GM23338 (cell line): ENCODE measurements at regions not wholly inside any gene's neighbourhood (a gene's known extent, or its start where the extent isn't known, plus 50 kb on each side); places are given as distances from the start of the nearest gene placed in this dataset.

ENCODE experiments used
- ATAC-seq: fragments of 200-7000 bp; cut with Tn5 transposase; 3 replicates; pipeline ENCODE4 v1.9.1; 2020
- DNase-seq: peaks from one replicate; pipeline ENCODE4 v3.0.0-alpha.2; 2015; ENCODE audit warnings: low spot score
- H2AFZ ChIP-seq: fragments of 200-600 bp; sonication (generic); 2 replicates; pipeline ENCODE4 v1.8.0; 2016; ENCODE audit warnings: antibody characterized with exemption, mild to moderate bottlenecking, moderate library complexity
- H3F3A ChIP-seq: fragments of 200-600 bp; sonication (generic); replicated peaks from 2 replicates; pipeline ENCODE4 v1.8.0; 2017; ENCODE audit warnings: antibody characterized with exemption, mixed run types, low read depth
- H3K27ac ChIP-seq: fragments of 200-600 bp; sonication (generic); 2 replicates; pipeline ENCODE4 v1.6.1; 2016; ENCODE audit warnings: low read depth
- H3K27me3 ChIP-seq: fragments of 200-600 bp; sonication (generic); 2 replicates; pipeline ENCODE4 v1.8.0; 2016; ENCODE audit warnings: mild to moderate bottlenecking, mixed run types, moderate library complexity; ENCODE audit not compliant: insufficient read depth
- H3K36me3 ChIP-seq: fragments of 200-600 bp; sonication (generic); 2 replicates; pipeline ENCODE4 v1.8.0; 2016; ENCODE audit warnings: mild to moderate bottlenecking; ENCODE audit not compliant: insufficient read depth
- H3K4me1 ChIP-seq: fragments of 200-600 bp; sonication (generic); 2 replicates; pipeline ENCODE4 v1.8.0; 2016; ENCODE audit warnings: mild to moderate bottlenecking, moderate library complexity; ENCODE audit not compliant: insufficient read depth
- H3K4me2 ChIP-seq: fragments of 200-600 bp; sonication (generic); 2 replicates; pipeline ENCODE4 v1.7.1; 2017; ENCODE audit warnings: mixed run types
- H3K4me3 ChIP-seq: fragments of 200-600 bp; sonication (generic); 2 replicates; pipeline ENCODE4 v1.6.1; 2016; ENCODE audit warnings: mixed run types
- H3K79me2 ChIP-seq: fragments of 200-600 bp; sonication (generic); replicated peaks from 2 replicates; pipeline ENCODE4 v1.8.0; 2017; ENCODE audit warnings: mild to moderate bottlenecking; ENCODE audit not compliant: insufficient read depth
- H3K9me2 ChIP-seq: fragments of 200-600 bp; sonication (generic); 2 replicates; pipeline ENCODE4 v1.8.0; 2017; ENCODE audit not compliant: insufficient read depth
- H4K20me1 ChIP-seq: fragments of 200-600 bp; sonication (generic); replicated peaks from 2 replicates; pipeline ENCODE4 v1.8.0; 2017; ENCODE audit warnings: mild to moderate bottlenecking; ENCODE audit not compliant: insufficient read depth
- H3K27ac Mint-ChIP-seq: 2 replicates; pipeline ENCODE4 v1.8.0; 2020; ENCODE audit warnings: inconsistent platforms, mild to moderate bottlenecking, moderate library complexity, mixed read lengths
- H3K27me3 Mint-ChIP-seq: 3 replicates; pipeline ENCODE4 v1.8.0; 2022; ENCODE audit warnings: low read depth, mild to moderate bottlenecking, moderate library complexity, mixed read lengths, inconsistent platforms; ENCODE audit not compliant: insufficient read depth, poor library complexity
- H3K36me3 Mint-ChIP-seq: 3 replicates; pipeline ENCODE4 v1.8.0; 2021; ENCODE audit warnings: low read depth, mild to moderate bottlenecking, inconsistent platforms, moderate library complexity, mixed read lengths
- H3K4me1 Mint-ChIP-seq: 3 replicates; pipeline ENCODE4 v1.8.0; 2020; ENCODE audit warnings: mild to moderate bottlenecking, inconsistent platforms, mixed read lengths
- H3K4me3 Mint-ChIP-seq: 3 replicates; pipeline ENCODE4 v1.8.0; 2021; ENCODE audit warnings: moderate library complexity, mild to moderate bottlenecking, inconsistent platforms, mixed read lengths
- H3K9me3 Mint-ChIP-seq: 3 replicates; pipeline ENCODE4 v1.8.0; 2020; ENCODE audit warnings: moderate library complexity, mild to moderate bottlenecking, inconsistent platforms, mixed read lengths
- CREB1 ChIP-seq: fragments of 250-450 bp; sonication (Bioruptor Pico); IDR thresholded peaks from 2 replicates; pipeline ENCODE4 v1.5.0; 2020; ENCODE audit warnings: low read depth, mild to moderate bottlenecking, moderate library complexity
- CTCF ChIP-seq, 2 experiments: fragments of 200-600 bp in 1 of 2; sonication (generic) in 1 of 2; conservative IDR thresholded peaks; 2 replicates each; pipeline versions ENCODE4 v1.5.1 to v1.6.1; 2016 to 2017; ENCODE audit warnings: antibody characterized with exemption in 2 of 2, low read depth in 2 of 2, mild to moderate bottlenecking in 2 of 2, moderate library complexity in 1 of 2
- ETS1 ChIP-seq: IDR thresholded peaks from 2 replicates; pipeline ENCODE4 v1.6.1; 2016; ENCODE audit warnings: antibody characterized with exemption
- EZH2 ChIP-seq: fragments of 200-600 bp; sonication (generic); IDR thresholded peaks from one replicate; pipeline ENCODE4 v1.8.0; 2017; ENCODE audit warnings: antibody characterized with exemption, mild to moderate bottlenecking, low read depth; ENCODE audit not compliant: unreplicated experiment
- EZH2phosphoT487 ChIP-seq: fragments of 200-600 bp; sonication (generic); IDR thresholded peaks from one replicate; pipeline ENCODE4 v1.8.1; 2018; ENCODE audit warnings: antibody characterized with exemption; ENCODE audit not compliant: unreplicated experiment
- JUNB ChIP-seq: IDR thresholded peaks from one replicate; pipeline ENCODE4 v1.6.1; 2016; ENCODE audit warnings: antibody characterized with exemption; ENCODE audit not compliant: unreplicated experiment
- NANOG ChIP-seq: IDR thresholded peaks from 2 replicates; pipeline ENCODE4 v1.6.1; 2016; ENCODE audit warnings: antibody characterized with exemption, borderline replicate concordance
- POLR2AphosphoS5 ChIP-seq: IDR thresholded peaks from 2 replicates; pipeline ENCODE4 v1.6.1; 2016; ENCODE audit warnings: antibody characterized with exemption, low read depth
- REST ChIP-seq: IDR thresholded peaks from one replicate; pipeline ENCODE4 v1.6.1; 2018; ENCODE audit warnings: antibody characterized with exemption; ENCODE audit not compliant: unreplicated experiment
- STAT1 ChIP-seq: IDR thresholded peaks from one replicate; pipeline ENCODE4 v1.6.1; 2016; ENCODE audit warnings: antibody characterized with exemption; ENCODE audit not compliant: unreplicated experiment
- ZNF114 ChIP-seq: fragments of 250-450 bp; sonication (Bioruptor Pico); IDR thresholded peaks from 2 replicates; pipeline ENCODE4 v1.5.0; 2020; ENCODE audit warnings: mild to moderate bottlenecking, moderate library complexity
- ZNF331 ChIP-seq: fragments of 250-450 bp; sonication (Bioruptor Pico); IDR thresholded peaks from 2 replicates; pipeline ENCODE4 v1.5.0; 2020; ENCODE audit warnings: low read depth, mild to moderate bottlenecking, moderate library complexity
- ZNF462 ChIP-seq: fragments of 250-450 bp; sonication (Bioruptor Pico); IDR thresholded peaks from 2 replicates; pipeline ENCODE4 v1.5.0; 2020; ENCODE audit warnings: mild to moderate bottlenecking, moderate library complexity

GRCh38 chr5:126052120-126052519 is 371.1 kb upstream of the GRAMD2B start:
- DNase-seq (no peak), ATAC-seq (no peak)
- no peaks in the 10 kb centered on the region; the same call in 1 of the 2 replicates for H3K9me2 ChIP-seq
- peaks cover 35% of the 10 kb centered on the region for H3K4me1 Mint-ChIP-seq
- no peak overlapping the region for H2AFZ ChIP-seq
- no peaks in the 10 kb centered on the region for H3K27me3 Mint-ChIP-seq
- peaks cover 12% of the 10 kb centered on the region; the same call in 2 of the 3 replicates for H3K36me3 Mint-ChIP-seq
- no peaks in the 10 kb centered on the region for H4K20me1 ChIP-seq
- peaks cover 28% of the 10 kb centered on the region for H3K4me1 ChIP-seq
- no peaks in the 10 kb centered on the region for H3K36me3 ChIP-seq
- no peaks in the 10 kb centered on the region for H3K27me3 ChIP-seq
- peaks cover 7% of the 10 kb centered on the region; the same call in 2 of the 3 replicates for H3K9me3 Mint-ChIP-seq
- H3K27ac Mint-ChIP-seq: no peak overlapping the region
- no peaks in the 10 kb centered on the region for H3F3A ChIP-seq
- no peak overlapping the region for H3K4me3 Mint-ChIP-seq
- no peak overlapping the region for H3K27ac ChIP-seq
- no peaks in the 10 kb centered on the region for H3K79me2 ChIP-seq
- TF ChIP-seq ETS1: no peak
- TF ChIP-seq REST: no peak
- TF ChIP-seq ZNF462: no peak
- no peak for TF ChIP-seq CREB1
- TF ChIP-seq JUNB: no peak
- no peak for TF ChIP-seq POLR2AphosphoS5
- TF ChIP-seq ZNF331 (CRISPR knock-in tag): no peak
- TF ChIP-seq EZH2phosphoT487: no peak
- TF ChIP-seq ZNF114 (CRISPR knock-in tag): no peak
- no peak for TF ChIP-seq CTCF (conservative IDR thresholded peaks at IDR 0.05; ENCODE audit: low read depth in 2 of 2)
- no peak for TF ChIP-seq EZH2
- TF ChIP-seq NANOG: no peak
- TF ChIP-seq STAT1: no peak
- H3K4me3 ChIP-seq: no peak overlapping the region
- H3K4me2 ChIP-seq: no peak overlapping the region
